Fibroblast of lung (primary cell): ENCODE measurements at regions not wholly inside any gene's neighbourhood (a gene's known extent, or its start where the extent isn't known, plus 50 kb on each side); places are given as distances from the start of the nearest gene placed in this dataset.

ENCODE experiments used
- DNase-seq, 2 donors: peaks; one replicate each; pipeline versions ENCODE4 v3.0.0 to v3.0.0-alpha.2; 2010; ENCODE audit warnings: low read depth in 2 of 2
- H2AFZ ChIP-seq: 2 replicates; pipeline ENCODE4 v1.5.1; 2012; ENCODE audit warnings: low read length, control low read depth, inconsistent platforms
- H3K27ac ChIP-seq: 2 replicates; pipeline ENCODE4 v1.5.1; 2011; ENCODE audit warnings: low read length, control low read depth; ENCODE audit not compliant: insufficient read depth
- H3K27me3 ChIP-seq: 2 replicates; pipeline ENCODE4 v1.5.1; 2011; ENCODE audit warnings: mild to moderate bottlenecking, low read length; ENCODE audit not compliant: control insufficient read depth, insufficient read depth
- H3K36me3 ChIP-seq: 2 replicates; pipeline ENCODE4 v1.5.1; 2011; ENCODE audit warnings: low read length; ENCODE audit not compliant: control insufficient read depth, insufficient read depth
- H3K4me1 ChIP-seq: 2 replicates; pipeline ENCODE4 v1.5.1; 2011; ENCODE audit warnings: low read length; ENCODE audit not compliant: control insufficient read depth, insufficient read depth; ENCODE audit errors: extremely low read depth
- H3K4me2 ChIP-seq: 2 replicates; pipeline ENCODE4 v1.5.1; 2011; ENCODE audit warnings: low read length, control low read depth; ENCODE audit not compliant: insufficient read depth; ENCODE audit errors: extremely low read depth
- H3K4me3 ChIP-seq, 4 experiments: fragments of 200-600 bp in 1 of 4; sonication (generic) in 1 of 4; replicated peaks in 1 of 4; 2 replicates each; pipeline ENCODE4 v1.5.1; 2011 to 2016; ENCODE audit warnings: low read length in 4 of 4, low read depth in 3 of 4, mild to moderate bottlenecking in 3 of 4, control low read depth in 2 of 4, inconsistent platforms in 1 of 4, mixed read lengths in 1 of 4; ENCODE audit not compliant: insufficient read depth in 1 of 4; ENCODE audit errors: control extremely low read depth in 1 of 4
- H3K79me2 ChIP-seq: 2 replicates; pipeline ENCODE4 v1.5.1; 2012; ENCODE audit warnings: mild to moderate bottlenecking, low read length, inconsistent platforms; ENCODE audit not compliant: control insufficient read depth, insufficient read depth
- H3K9ac ChIP-seq: 2 replicates; pipeline ENCODE4 v1.5.1; 2011; ENCODE audit warnings: mild to moderate bottlenecking, low read length, control low read depth; ENCODE audit not compliant: insufficient read depth
- H3K9me3 ChIP-seq: 2 replicates; pipeline ENCODE4 v1.5.1; 2012; ENCODE audit warnings: low read depth, low read length; ENCODE audit not compliant: control insufficient read depth, insufficient read depth
- H4K20me1 ChIP-seq: 2 replicates; pipeline ENCODE4 v1.5.1; 2011; ENCODE audit warnings: low read length; ENCODE audit not compliant: control insufficient read depth, insufficient read depth; ENCODE audit errors: extremely low read depth
- EZH2 ChIP-seq: IDR thresholded peaks from 2 replicates; pipeline ENCODE4 v1.5.1; 2012; ENCODE audit warnings: low read length, control low read depth, mild to moderate bottlenecking; ENCODE audit errors: missing control alignments
- TF ChIP-seq, protein P1 (sequence below), 2 donors: IDR thresholded peaks in 1 of 2; conservative IDR thresholded peaks in 1 of 2; 1 replicate in 1 of 2; 2 replicates in 1 of 2; pipeline ENCODE4 v1.5.1; 2011 to 2012; ENCODE audit warnings: low read length in 2 of 2, control low read depth in 1 of 2, inconsistent platforms in 1 of 2, low read depth in 1 of 2, mild to moderate bottlenecking in 1 of 2

DNA sequence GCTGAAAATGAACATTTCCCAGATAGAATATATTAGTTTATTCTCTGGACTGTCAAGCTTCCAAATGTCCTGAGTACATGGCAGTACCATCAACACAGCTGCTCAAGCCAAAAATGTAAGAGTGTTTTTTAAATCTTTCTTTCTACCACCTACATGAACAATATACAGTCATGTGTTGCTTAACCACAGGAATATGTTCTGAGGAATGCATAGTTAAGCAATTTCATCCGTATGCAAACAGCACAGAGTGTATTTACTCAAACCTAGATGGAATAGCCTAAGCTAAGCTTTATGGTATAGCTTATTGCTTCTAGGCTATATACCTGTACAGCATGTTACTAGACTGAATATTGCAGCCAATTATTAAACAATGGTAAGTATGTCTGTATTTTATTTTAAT, 561.9 kb upstream of the ADGRL4 start:
- H3K9ac ChIP-seq = no peak overlapping the region
- H3K4me3 ChIP-seq = no peak overlapping the region
- H3K4me2 ChIP-seq = no peak overlapping the region
- no peaks in the 10 kb centered on the region for H3K9me3 ChIP-seq
- no peaks in the 10 kb centered on the region for H3K27me3 ChIP-seq
- H3K36me3 ChIP-seq = no peaks in the 10 kb centered on the region
- no peaks in the 10 kb centered on the region for H3K79me2 ChIP-seq
- TF ChIP-seq, protein P1, sequence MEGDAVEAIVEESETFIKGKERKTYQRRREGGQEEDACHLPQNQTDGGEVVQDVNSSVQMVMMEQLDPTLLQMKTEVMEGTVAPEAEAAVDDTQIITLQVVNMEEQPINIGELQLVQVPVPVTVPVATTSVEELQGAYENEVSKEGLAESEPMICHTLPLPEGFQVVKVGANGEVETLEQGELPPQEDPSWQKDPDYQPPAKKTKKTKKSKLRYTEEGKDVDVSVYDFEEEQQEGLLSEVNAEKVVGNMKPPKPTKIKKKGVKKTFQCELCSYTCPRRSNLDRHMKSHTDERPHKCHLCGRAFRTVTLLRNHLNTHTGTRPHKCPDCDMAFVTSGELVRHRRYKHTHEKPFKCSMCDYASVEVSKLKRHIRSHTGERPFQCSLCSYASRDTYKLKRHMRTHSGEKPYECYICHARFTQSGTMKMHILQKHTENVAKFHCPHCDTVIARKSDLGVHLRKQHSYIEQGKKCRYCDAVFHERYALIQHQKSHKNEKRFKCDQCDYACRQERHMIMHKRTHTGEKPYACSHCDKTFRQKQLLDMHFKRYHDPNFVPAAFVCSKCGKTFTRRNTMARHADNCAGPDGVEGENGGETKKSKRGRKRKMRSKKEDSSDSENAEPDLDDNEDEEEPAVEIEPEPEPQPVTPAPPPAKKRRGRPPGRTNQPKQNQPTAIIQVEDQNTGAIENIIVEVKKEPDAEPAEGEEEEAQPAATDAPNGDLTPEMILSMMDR (conservative IDR thresholded peaks at IDR 0.05 in 1 of 2, IDR thresholded peaks at IDR 0.05 in 1 of 2; ENCODE audit: low read depth in 1 of 2, low read length in 2 of 2) = no peak
- TF ChIP-seq EZH2 = no peak
- H3K27ac ChIP-seq = no peak overlapping the region
- H3K4me1 ChIP-seq = no peaks in the 10 kb centered on the region
- DNase-seq = peak; percentile 23 to 65
- no peak overlapping the region for H2AFZ ChIP-seq
- H4K20me1 ChIP-seq = no peaks in the 10 kb centered on the region

DNA sequence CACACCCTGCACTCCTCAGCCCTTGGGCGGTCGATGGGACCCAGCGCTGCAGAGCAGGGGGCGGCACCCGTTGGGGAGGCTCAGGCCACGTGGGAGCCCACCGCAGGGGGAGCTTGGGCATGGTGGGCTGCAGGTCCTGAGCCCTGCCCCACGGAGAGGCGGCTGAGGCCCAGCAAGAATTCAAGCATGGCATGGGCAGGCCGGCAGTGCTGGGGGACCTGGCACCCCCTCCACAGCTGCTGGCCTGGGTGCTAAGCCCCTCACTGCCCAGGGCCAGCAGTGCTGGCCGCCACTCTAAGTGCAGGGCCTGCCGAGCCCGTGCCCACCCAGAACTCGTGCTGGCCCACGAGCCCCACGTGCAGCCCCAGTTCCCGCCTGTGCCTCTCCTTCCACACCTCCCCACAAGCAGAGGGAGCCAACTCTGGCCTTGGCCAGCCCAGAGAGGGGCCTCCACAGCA, 555.0 kb upstream of the ADGRL4 start:
- H3K36me3 ChIP-seq = no peaks in the 10 kb centered on the region
- no peaks in the 10 kb centered on the region for H3K4me1 ChIP-seq
- no peaks in the 10 kb centered on the region for H3K79me2 ChIP-seq
- H3K27me3 ChIP-seq = no peaks in the 10 kb centered on the region
- no peak overlapping the region for H3K27ac ChIP-seq
- H4K20me1 ChIP-seq = no peaks in the 10 kb centered on the region
- DNase-seq = no peak
- no peak for TF ChIP-seq EZH2
- TF ChIP-seq, protein P1 (conservative IDR thresholded peaks at IDR 0.05 in 1 of 2, IDR thresholded peaks at IDR 0.05 in 1 of 2; ENCODE audit: low read depth in 1 of 2, low read length in 2 of 2) = no peak
- H3K9ac ChIP-seq = no peak overlapping the region
- H3K9me3 ChIP-seq = no peaks in the 10 kb centered on the region
- no peak overlapping the region for H3K4me2 ChIP-seq
- H3K4me3 ChIP-seq = no peak overlapping the region
- H2AFZ ChIP-seq = no peak overlapping the region

DNA sequence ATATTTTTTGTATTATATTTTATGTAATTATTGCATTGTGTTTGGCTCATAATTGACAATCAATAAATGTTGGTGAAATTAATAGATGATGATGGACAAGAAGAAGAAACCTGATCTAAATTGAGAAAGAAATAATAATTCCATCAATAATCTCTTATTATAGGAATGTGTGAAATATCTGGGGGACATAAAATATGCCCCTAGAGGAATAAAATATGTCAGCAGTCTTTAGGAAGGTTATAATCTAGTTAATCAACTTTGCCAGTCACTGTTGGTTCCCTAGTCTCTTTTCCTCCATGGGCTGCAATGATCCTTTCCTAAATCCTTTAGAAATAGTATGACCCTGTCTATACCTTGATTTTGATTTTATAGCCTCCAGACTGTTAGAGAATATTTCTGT, 549.7 kb upstream of the ADGRL4 start:
- Histone ChIP-seq H2AFZ (no peak overlapping the region), H4K20me1 (no peaks in the 10 kb centered on the region)
- DNase-seq = no peak

More for the DNA sequence above, 549.7 kb upstream of the ADGRL4 start:
- Histone ChIP-seq H3K4me2 (no peak overlapping the region), H3K4me1 (no peaks in the 10 kb centered on the region), H3K9me3 (no peaks in the 10 kb centered on the region), H3K79me2 (no peaks in the 10 kb centered on the region), H3K9ac (no peak overlapping the region), H3K4me3 (no peak overlapping the region), H3K36me3 (no peaks in the 10 kb centered on the region), H3K27ac (no peak overlapping the region), H3K27me3 (no peaks in the 10 kb centered on the region)
- no peak for TF ChIP-seq EZH2
- TF ChIP-seq, protein P1 (conservative IDR thresholded peaks at IDR 0.05 in 1 of 2, IDR thresholded peaks at IDR 0.05 in 1 of 2; ENCODE audit: low read depth in 1 of 2, low read length in 2 of 2) = no peak
